ENCODE measurements at regions not wholly inside any gene's neighbourhood (a gene's known extent, or its start where the extent isn't known, plus 50 kb on each side); places are given as distances from the start of the nearest gene placed in this dataset.

GRCh38 chr10:128481152-128481840 is 355.1 kb upstream of the MKI67 start:
- no peak overlapping the region for H3K9ac ChIP-seq (ENCODE audit: low read depth in 1 of 2, low read length in 2 of 2)
- H3K4me1 ChIP-seq (ENCODE audit: control insufficient read depth in 4 of 4, insufficient read depth in 4 of 4, low read length in 3 of 4), result no peaks in the 10 kb centered on the region
- H3K27me3 ChIP-seq (ENCODE audit: control insufficient read depth in 4 of 4, insufficient read depth in 4 of 4, low read length in 3 of 4), result peaks cover 0 to 2% (median 0%) of the 10 kb centered on the region in 4 donors
- H3K4me3 ChIP-seq (ENCODE audit: low read depth in 1 of 3, low read length in 3 of 3), result no peak overlapping the region
- H3K9me3 ChIP-seq (ENCODE audit: control insufficient read depth in 4 of 4, low read length in 3 of 4), result no peaks in the 10 kb centered on the region
- 62% methylated on average over 21 of the region's 21 CpGs for WGBS
- no peaks in the 10 kb centered on the region for H3K36me3 ChIP-seq (ENCODE audit: control insufficient read depth in 4 of 4, insufficient read depth in 3 of 4, low read depth in 1 of 4, low read length in 3 of 4)
- no peak overlapping the region for H3K27ac ChIP-seq (ENCODE audit: low read depth in 1 of 2, low read length in 2 of 2)
- no peak for DNase-seq (ENCODE audit: low spot score)
- TF ChIP-seq YY1 (IDR thresholded peaks at IDR 0.05) (no peak), EGR1 (IDR thresholded peaks at IDR 0.05; ENCODE audit: low read depth in 2 of 2) (no peak)

- H3K36me3 ChIP-seq (ENCODE audit: control insufficient read depth in 4 of 4, insufficient read depth in 3 of 4, low read depth in 1 of 4, low read length in 3 of 4), result no peaks in the 10 kb centered on the region
- no peak for DNase-seq (ENCODE audit: low spot score)
Observed at GRCh38 chr10:128482052-128482451, 355.8 kb upstream of the MKI67 start.

GRCh38 chr10:128483216-128483615 is 357.0 kb upstream of the MKI67 start:
- H3K27me3 ChIP-seq (ENCODE audit: control insufficient read depth in 4 of 4, insufficient read depth in 4 of 4, low read length in 3 of 4), result peaks cover 0 to 2% (median 0%) of the 10 kb centered on the region in 4 donors
- H3K4me1 ChIP-seq (ENCODE audit: control insufficient read depth in 4 of 4, insufficient read depth in 4 of 4, low read length in 3 of 4), result no peaks in the 10 kb centered on the region
- H3K9ac ChIP-seq (ENCODE audit: low read depth in 1 of 2, low read length in 2 of 2), result no peak overlapping the region
- TF ChIP-seq YY1 (IDR thresholded peaks at IDR 0.05), result no peak
- no peak for TF ChIP-seq REST (IDR thresholded peaks at IDR 0.05)
- no peak for TF ChIP-seq HNF4A (conservative IDR thresholded peaks at IDR 0.05)
- TF ChIP-seq EGR1 (IDR thresholded peaks at IDR 0.05; ENCODE audit: low read depth in 2 of 2), result no peak
- TF ChIP-seq JUND (IDR thresholded peaks at IDR 0.05), result no peak
- TF ChIP-seq RXRA (IDR thresholded peaks at IDR 0.05), result no peak
- no peak for TF ChIP-seq GABPA (IDR thresholded peaks at IDR 0.05 in 1 of 2, conservative IDR thresholded peaks at IDR 0.05 in 1 of 2)
- TF ChIP-seq MAX (IDR thresholded peaks at IDR 0.05), result no peak
- no peak for TF ChIP-seq RAD21 (IDR thresholded peaks at IDR 0.05)
- TF ChIP-seq FOXA2 (IDR thresholded peaks at IDR 0.05), result no peak
- TF ChIP-seq ATF3 (IDR thresholded peaks at IDR 0.05), result no peak
- no peak for TF ChIP-seq ZBTB33 (IDR thresholded peaks at IDR 0.05)
- no peak for TF ChIP-seq NR2F2 (IDR thresholded peaks at IDR 0.05)
- H3K36me3 ChIP-seq (ENCODE audit: control insufficient read depth in 4 of 4, insufficient read depth in 3 of 4, low read depth in 1 of 4, low read length in 3 of 4), result no peaks in the 10 kb centered on the region
- no peak for DNase-seq (ENCODE audit: low spot score)
- H3K4me3 ChIP-seq (ENCODE audit: low read depth in 1 of 3, low read length in 3 of 3), result no peak overlapping the region
- H3K9me3 ChIP-seq (ENCODE audit: control insufficient read depth in 4 of 4, low read length in 3 of 4), result no peaks in the 10 kb centered on the region
- H3K27ac ChIP-seq (ENCODE audit: low read depth in 1 of 2, low read length in 2 of 2), result no peak overlapping the region
- WGBS, result 88% methylated on average over 16 of the region's 16 CpGs

More at GRCh38 chr10:128482052-128482451, 355.8 kb upstream of the MKI67 start:
- Histone ChIP-seq H3K4me3 (ENCODE audit: low read depth in 1 of 3, low read length in 3 of 3) (no peak overlapping the region), H3K27ac (ENCODE audit: low read depth in 1 of 2, low read length in 2 of 2) (no peak overlapping the region), H3K27me3 (ENCODE audit: control insufficient read depth in 4 of 4, insufficient read depth in 4 of 4, low read length in 3 of 4) (peaks cover 0 to 2% (median 0%) of the 10 kb centered on the region in 4 donors), H3K4me1 (ENCODE audit: control insufficient read depth in 4 of 4, insufficient read depth in 4 of 4, low read length in 3 of 4) (no peaks in the 10 kb centered on the region), H3K9me3 (ENCODE audit: control insufficient read depth in 4 of 4, low read length in 3 of 4) (no peaks in the 10 kb centered on the region), H3K9ac (ENCODE audit: low read depth in 1 of 2, low read length in 2 of 2) (no peak overlapping the region)
- TF ChIP-seq SP1 (IDR thresholded peaks at IDR 0.05) (no peak), MAX (IDR thresholded peaks at IDR 0.05) (no peak), HNF4G (IDR thresholded peaks at IDR 0.05) (no peak), GABPA (IDR thresholded peaks at IDR 0.05 in 1 of 2, conservative IDR thresholded peaks at IDR 0.05 in 1 of 2) (no peak), FOXA2 (IDR thresholded peaks at IDR 0.05) (no peak), ATF3 (IDR thresholded peaks at IDR 0.05) (no peak), HNF4A (conservative IDR thresholded peaks at IDR 0.05) (no peak), RXRA (IDR thresholded peaks at IDR 0.05) (no peak)
- 80% methylated on average over 7 of the region's 7 CpGs for WGBS

Measured in liver (tissue), 7 donors.